ENCODE measurements at regions not wholly inside any gene's neighbourhood (a gene's known extent, or its start where the extent isn't known, plus 50 kb on each side); places are given as distances from the start of the nearest gene placed in this dataset.

DNA sequence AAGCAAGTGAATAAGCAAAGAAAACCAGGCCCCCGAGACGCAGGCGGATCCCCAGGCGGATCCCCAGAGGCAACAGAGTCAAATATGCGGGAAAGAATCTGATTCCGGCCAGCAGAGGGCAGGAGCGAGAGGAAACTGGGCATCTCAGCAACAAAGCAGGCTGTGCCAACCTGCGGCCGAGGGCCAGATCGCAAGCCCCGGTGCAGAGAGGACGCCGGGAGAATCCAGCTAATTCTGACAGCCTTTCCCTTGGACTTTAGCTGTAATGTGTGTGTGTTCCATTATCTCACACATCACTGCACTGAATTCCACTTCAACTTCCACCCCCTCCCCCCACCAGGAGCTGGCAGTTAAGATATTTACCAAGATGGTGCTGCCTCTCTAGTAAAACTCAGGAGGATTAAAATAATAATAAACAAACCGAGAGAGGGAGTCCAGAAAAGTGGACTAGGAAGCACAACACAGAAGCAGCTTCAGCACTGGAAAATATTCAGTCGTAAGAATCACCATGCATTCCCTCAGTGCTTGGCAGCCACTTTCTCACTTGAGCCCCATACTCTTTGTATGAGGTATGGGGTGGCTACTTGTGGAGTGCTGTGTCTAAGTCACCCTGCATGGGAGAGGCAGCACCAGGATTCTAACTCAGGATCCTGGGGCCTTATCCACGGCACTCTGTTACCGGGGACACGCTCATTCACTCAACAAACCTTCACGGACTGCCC lies 66.2 kb upstream of the SNX9 start:
- TF ChIP-seq, protein P1, sequence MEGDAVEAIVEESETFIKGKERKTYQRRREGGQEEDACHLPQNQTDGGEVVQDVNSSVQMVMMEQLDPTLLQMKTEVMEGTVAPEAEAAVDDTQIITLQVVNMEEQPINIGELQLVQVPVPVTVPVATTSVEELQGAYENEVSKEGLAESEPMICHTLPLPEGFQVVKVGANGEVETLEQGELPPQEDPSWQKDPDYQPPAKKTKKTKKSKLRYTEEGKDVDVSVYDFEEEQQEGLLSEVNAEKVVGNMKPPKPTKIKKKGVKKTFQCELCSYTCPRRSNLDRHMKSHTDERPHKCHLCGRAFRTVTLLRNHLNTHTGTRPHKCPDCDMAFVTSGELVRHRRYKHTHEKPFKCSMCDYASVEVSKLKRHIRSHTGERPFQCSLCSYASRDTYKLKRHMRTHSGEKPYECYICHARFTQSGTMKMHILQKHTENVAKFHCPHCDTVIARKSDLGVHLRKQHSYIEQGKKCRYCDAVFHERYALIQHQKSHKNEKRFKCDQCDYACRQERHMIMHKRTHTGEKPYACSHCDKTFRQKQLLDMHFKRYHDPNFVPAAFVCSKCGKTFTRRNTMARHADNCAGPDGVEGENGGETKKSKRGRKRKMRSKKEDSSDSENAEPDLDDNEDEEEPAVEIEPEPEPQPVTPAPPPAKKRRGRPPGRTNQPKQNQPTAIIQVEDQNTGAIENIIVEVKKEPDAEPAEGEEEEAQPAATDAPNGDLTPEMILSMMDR (conservative IDR thresholded peaks at IDR 0.05; ENCODE audit: low read depth) = peak; percentile 91
- CTCF ChIA-PET = interaction anchor here (0.6 to 2.5 kb wide), 14 partner anchors 11 to 797 kb away, joined by 3 to 24 read pairs (median 3); no protein-coding TSS in a partner anchor
- POLR2A ChIA-PET (ENCODE audit: low non-redundant PET) = no interaction called here
- no peak overlapping the region for H3K27ac ChIP-seq
- peak; percentile 69 for DNase-seq (ENCODE audit: low spot score)

DNA sequence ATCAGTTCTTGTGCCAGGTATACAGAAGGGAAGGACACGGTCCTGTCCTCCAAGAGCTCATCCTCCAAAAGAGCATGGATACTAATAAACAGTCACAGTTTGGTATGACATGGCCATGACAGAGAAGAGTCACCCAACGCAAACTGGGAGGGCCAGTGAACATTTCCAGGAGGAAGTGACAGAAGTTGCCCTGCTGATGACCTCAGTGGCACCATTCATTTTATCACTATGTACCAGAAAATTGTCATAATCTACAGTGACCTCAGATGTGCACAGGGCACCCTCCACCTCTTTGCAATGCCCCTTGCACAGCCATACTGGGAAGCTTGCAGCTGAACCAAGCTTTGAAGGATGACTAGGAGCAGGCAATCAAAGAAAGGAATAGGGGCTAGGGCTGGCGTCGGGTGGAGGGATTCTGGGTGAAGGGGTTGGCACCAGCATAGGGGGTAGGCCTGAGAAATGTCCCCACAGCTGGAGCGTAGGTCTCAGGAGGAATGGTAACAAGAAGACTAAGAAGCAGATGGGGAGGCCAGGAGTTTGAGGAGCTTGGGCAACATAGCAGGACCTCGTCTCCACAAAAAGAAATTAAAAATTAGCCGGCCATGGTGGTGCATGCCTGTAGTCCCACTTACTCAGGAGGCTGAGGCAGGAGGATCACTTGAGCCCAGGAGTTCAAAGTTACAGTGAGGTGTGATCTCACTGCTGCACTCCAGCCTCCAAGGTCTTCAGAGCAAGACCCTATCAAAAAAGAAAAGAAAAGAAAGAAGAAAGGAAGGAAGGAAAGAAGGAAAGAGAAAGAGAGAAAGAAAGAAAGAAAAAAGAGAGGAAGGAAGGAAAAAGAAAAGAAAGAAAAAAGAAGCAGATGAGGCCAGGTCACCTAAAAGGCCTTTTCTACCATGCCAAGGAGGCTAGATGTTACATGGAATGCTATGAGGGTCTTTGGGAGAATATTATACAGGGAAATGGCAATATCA lies 65.3 kb upstream of the SNX9 start:
- TF ChIP-seq, protein P1 (conservative IDR thresholded peaks at IDR 0.05; ENCODE audit: low read depth) = no peak
- H3K27ac ChIP-seq = no peak overlapping the region
- POLR2A ChIA-PET (ENCODE audit: low non-redundant PET) = interaction anchor here (0.5 kb wide), 1 partner anchor 120 kb away, joined by 3 read pairs; no protein-coding TSS in a partner anchor
- CTCF ChIA-PET = interaction anchor here (0.6 to 2.5 kb wide), 10 partner anchors 11 to 754 kb away, joined by 3 to 24 read pairs (median 4); no protein-coding TSS in a partner anchor
- DNase-seq (ENCODE audit: low spot score) = no peak

DNA sequence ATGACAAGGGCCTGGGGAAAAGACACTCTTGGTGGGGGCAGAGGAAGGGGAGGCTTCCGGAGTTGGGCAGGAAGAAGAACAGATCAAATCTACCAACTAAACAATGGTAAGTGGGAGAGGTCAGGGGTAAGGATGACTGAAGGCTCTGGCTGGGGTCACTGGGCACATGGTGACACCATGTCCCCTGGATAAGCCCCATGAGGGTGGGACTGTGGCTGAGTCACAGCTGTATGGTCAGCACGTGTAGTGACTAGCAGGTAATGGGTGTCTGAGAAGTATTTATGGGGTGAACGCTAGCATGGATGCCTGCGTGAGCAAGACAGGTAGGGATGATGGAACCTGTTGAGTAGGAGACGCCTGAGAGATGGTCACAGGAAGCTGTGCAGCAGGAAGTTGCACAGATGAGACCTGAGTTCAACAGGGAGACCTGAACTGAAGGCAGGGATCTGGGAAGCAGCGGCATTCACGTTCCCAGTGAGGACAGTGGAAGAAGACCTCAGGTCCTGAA lies 64.5 kb upstream of the SNX9 start:
- TF ChIP-seq, protein P1 (conservative IDR thresholded peaks at IDR 0.05; ENCODE audit: low read depth) = no peak
- H3K27ac ChIP-seq = no peak overlapping the region
- ChIA-PET POLR2A (ENCODE audit: low non-redundant PET) (interaction anchor here (0.5 kb wide), 1 partner anchor 119 kb away, joined by 3 read pairs; no protein-coding TSS in a partner anchor), CTCF (no interaction called here)
- no peak for DNase-seq (ENCODE audit: low spot score)

DNA sequence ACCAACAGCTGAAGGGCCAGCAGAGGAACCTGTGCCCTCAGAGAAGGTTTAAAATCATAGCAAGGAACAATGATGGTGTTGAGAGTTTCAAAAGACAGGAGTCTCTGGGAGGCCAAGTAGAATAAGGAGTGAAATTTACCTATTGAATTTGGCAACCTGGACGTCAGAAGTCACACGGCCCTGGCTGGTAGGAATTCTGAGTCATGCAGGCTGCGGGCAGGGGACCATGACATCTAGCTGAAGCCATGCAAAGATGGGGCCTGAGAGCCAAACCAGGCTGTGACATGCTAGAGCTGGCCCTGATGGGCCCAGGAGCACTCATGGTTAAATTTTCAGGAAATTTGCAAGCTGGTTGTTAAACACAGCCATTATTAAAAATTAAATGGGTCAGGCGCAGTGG lies 64.0 kb upstream of the SNX9 start:
- POLR2A ChIA-PET (ENCODE audit: low non-redundant PET) = no interaction called here
- CTCF ChIA-PET = no interaction called here
- TF ChIP-seq, protein P1 (conservative IDR thresholded peaks at IDR 0.05; ENCODE audit: low read depth) = no peak
- H3K27ac ChIP-seq = no peak overlapping the region
- no peak for DNase-seq (ENCODE audit: low spot score)

DNA sequence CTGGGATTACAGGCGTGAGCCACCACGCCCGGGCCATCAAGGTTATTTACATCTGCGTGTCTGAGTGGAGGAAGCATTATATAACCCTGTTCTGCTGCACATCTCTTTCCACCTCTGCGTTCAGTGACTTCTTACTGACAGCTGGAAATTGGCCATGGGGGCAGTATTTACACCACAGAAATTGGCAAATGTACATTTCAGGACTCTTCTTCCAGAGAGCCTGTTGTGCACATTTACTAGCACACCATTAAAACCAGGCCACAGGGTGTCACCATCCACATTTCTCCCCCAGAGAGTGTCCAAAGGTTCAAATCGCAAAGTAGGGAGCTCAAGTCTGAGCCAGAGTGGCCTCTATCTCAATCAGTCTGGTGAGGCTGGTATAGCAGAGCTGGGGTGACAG lies 62.9 kb upstream of the SNX9 start:
- H3K27ac ChIP-seq = peak overlapping the region; percentile 84
- POLR2A ChIA-PET (ENCODE audit: low non-redundant PET) = no interaction called here
- TF ChIP-seq, protein P1 (conservative IDR thresholded peaks at IDR 0.05; ENCODE audit: low read depth) = no peak
- no peak for DNase-seq (ENCODE audit: low spot score)
- CTCF ChIA-PET = interaction anchor here (0.6 kb wide), 1 partner anchor 11 kb away, joined by 4 read pairs; no protein-coding TSS in a partner anchor

Measured in RWPE1 (cell line).